ENCODE measurements at regions not wholly inside any gene's neighbourhood (a gene's known extent, or its start where the extent isn't known, plus 50 kb on each side); places are given as distances from the start of the nearest gene placed in this dataset.

GRCh38 chr13:111449041-111449440, 128.6 kb downstream of the TEX29 start:
- DNase-seq (ENCODE audit: low spot score): no peak

DNA sequence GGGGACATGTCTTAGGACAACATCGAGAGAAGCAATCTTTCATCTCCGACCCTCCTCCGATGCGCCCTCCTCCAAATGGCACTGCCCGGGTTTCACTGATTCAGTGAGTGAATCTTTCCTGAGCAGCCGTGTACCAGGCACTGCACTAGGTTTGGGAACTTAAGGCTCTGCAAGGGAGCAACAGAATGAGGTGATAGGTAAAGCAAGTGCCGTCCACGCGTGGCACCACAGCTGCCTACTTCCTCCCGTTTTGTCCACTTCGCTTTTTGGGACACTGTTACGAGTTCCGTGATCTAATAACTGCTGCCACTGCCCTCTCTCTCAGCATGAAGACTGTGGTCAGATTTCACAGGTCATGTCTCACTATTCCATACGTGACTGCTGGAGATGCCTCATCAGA, 131.0 kb downstream of the TEX29 start:
- DNase-seq (ENCODE audit: low spot score): no peak

DNA sequence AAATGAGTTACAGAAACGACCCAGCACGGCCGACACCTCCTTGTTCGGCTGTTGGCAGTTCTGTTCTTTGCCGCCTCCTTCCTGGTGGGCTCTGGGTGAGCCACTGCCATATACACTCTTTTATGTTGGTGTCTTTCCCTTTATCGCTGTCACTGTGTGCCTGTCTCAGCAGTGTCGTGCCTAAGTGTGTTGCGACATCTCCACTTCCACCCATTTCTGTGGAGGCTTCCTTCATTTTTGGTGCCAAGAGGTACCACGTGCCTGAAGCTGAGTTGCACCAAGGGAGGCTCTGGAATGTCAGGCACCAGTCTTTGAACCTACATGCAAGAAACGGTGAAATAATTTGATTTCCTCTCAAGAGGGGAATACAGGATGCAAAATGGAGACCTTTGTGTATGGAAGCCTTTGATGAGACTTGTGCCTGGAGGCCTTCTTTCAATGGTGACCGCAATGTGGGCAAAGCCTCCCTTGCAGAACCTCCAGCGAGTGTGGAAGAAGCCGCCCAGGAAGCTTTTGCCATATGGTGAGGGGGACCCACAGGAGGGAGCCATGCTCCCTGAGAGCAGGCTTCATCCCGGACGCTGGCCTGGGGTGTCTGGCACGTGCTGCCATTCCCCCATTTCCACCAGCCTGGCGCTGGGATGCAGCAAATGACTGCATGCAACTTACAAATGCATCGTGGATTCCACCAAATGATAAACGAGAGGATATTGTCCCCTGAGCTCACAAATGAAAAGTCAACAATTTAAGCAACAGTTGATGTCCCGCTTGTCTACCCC, 136.2 kb downstream of the TEX29 start:
- no peak for DNase-seq (ENCODE audit: low spot score)

- DNase-seq (ENCODE audit: low spot score): no peak
Measured at GRCh38 chr13:111458001-111458531, 137.6 kb downstream of the TEX29 start.

GRCh38 chr13:111458739-111459138, 138.3 kb downstream of the TEX29 start:
- DNase-seq (ENCODE audit: low spot score): no peak

DNA sequence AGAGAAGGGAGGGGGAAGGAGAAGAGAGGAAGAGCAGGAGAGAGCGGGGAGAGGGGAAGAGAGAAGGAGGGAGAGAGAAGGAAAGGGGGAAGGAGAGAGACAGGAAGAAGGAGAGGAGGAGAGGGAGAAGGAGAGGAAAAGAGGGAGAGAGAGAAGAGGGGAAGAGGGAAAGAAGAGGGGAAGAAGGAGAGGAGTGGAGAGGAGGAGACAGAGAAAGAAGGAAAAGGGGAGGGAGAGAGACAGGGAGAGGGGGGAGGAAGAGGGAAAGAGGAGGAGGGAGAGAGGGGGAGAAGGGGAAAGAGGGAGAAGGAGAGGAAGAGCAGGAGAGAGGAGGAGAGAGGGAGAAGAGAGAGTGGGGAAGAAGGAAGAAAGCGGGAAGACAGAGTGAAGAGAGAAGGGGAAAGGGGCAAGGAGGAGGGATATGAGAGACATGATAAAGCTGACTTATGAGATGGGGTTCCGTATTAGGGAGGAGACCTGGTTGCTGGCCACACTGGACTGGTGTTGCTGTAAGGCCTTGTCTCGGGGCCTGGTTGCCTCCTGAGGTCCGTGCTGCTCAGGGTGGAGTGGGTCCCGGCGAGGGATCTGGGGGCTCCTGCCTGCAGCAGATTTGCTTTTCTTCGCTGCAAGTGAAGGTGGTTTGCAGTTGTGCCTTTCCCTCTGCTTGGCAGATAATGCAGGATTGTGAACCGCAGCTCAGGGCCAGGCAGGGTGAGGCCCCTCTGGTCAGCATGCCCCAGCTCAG, 139.5 kb downstream of the TEX29 start:
- no peak for DNase-seq (ENCODE audit: low spot score)

DNA sequence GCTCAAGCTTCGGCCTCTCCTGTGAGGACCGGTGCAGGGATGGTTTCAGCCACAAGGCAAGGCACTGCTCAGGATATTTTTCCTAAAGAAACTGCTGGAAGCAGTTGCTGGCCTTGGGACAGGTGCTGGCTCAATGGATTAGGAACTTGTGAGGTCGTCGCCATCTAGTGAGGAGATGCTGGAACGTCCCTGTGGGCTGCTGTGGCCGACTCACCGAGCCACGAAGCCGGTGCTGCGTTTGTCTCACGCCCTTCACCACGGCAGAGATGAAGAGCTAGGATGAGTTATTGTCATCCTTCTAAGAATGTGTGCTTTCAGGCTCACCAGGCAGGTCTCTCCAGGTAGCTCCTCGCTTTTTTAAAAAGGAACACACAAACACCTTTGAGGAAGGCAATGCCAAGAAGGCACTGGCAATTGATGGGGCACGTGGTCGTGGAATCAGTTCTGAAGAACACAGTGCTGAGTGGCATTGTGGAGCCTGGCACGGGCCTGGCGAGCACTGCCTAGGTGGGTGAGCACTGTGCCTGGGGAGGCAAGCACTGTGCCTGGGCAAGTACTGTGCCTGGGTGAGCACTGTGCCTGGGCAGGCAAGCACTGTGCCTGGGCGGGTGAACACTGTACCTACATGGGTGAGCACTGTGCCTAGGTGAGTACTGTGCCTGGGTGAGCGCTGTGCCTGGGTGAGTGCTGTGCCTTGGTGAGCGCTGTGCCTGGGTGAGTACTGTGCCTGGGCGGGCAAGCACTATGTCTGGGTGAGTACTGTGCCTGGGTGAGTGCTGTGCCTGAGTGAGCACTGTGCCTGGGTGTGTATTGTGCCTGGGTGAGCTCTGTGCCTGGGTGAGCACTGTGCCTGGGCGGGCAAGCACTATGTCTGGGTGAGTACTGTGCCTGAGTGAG, 140.4 kb downstream of the TEX29 start:
- DNase-seq (ENCODE audit: low spot score): no peak

DNA sequence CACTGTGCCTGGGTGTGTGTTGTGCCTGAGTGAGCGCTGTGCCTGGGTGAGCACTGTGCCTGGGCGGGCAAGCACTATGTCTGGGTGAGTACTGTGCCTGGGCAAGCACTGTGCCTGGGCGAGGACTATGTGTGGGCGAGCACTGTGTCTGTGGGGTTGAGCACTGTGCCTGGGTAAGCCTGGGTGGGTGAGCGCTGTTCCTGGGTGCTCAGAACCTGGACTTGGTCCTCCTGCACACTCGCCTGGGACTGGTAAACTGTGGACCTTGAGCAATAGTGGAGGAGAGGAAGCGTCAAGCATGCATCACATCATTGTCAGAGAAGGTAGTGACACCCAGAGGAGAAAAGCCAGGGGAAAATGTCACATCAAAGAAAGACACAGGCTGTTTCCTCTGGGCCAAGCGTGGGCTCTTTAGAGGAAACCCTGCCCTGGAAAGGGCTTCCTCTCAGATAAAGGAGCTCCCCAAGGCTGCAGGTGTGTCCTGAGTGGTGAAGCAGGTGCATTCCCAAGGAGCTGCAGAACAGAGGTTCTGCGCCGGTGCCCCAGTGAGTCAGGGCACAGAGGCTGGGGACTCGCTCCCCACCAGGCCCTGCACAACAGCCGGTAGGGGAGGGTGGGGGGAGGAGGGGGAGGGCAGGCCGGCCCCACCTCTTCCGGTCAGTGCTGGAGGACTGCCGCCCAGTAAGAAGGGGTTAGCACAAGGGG, 141.2 kb downstream of the TEX29 start:
- no peak for DNase-seq (ENCODE audit: low spot score)

DNA sequence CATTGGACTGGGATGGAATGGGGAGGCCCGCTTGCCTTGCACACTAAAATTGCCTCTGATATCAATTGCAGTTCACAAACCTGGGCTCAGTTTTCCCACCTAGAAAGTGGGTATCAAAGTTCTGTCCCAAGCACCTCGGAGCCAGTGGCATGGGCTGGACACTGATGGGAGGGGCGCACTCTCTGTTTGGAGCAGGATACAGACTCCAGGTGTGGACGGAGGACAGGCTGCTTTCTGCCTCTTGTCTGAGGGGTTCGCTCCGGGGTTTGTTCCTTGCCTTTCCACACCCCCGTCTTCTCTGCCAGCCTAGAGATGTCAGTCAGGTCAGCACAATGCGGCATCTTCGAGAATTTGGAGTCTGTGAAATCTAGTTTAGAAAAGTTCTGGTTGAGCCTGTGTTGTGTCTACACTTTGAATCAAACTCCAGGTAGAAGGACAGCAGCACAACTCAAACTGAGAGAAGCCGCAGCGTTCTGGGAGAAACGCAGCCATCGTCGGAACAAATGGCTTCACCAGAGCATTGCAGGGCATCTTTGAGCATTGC, 141.9 kb downstream of the TEX29 start:
- DNase-seq (ENCODE audit: low spot score): no peak

GRCh38 chr13:111462944-111463343, 142.5 kb downstream of the TEX29 start:
- no peak for DNase-seq (ENCODE audit: low spot score)

- DNase-seq (ENCODE audit: low spot score): no peak
Measured at GRCh38 chr13:111467111-111467890, 146.9 kb downstream of the TEX29 start.

GRCh38 chr13:111468037-111468959, 147.9 kb downstream of the TEX29 start:
- DNase-seq (ENCODE audit: low spot score): no peak

- no peak for DNase-seq (ENCODE audit: low spot score)
Measured at GRCh38 chr13:111469450-111469849, 149.0 kb downstream of the TEX29 start.

DNA sequence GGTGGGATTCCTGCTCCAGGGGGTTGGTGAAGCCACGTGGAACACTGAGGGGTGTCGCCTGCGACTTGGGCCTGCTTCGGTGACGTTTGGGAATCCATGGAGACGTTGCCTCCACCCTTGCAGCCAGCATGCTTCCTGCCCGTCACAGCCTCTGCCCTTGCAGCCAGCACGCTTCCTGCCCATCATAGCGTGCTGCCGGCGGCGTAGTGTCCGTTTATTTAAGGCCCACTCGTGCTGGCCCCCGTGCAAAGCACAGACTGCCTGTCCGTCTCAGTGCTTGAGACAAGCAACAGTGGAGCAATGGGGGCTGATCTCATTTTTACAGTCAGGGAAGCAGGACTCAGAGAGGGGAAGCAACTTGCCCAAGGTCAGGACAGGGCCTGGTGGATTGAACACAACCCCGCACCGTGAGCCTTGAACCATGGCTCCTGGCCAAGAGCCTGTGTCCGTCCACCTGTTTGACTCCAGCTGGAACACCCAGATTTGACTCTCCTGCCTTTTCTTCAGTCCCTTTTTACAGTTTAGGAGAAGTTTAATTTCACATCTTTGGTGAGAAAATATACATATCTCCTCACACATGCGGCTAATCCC, 149.6 kb downstream of the TEX29 start:
- no peak for DNase-seq (ENCODE audit: low spot score)

DNA sequence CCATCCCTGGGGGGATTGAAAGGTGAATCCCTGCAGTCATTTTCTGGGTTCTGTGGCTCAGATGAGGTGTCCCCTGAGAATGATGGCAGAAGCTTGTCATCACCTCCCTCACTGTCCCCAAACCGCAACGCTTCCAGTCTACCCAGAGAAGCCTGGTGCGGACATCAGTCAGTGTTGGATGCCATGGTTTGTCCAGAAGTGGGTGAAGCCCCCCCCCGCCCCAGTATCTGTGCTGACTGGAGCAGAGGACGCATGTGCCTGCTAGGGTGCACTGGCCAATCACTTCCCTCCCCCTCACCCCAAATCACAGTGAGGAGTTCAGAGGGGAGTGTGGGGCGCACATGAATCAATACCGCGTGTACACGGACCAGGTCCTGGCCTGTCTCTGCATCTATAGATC, 150.5 kb downstream of the TEX29 start:
- no peak for DNase-seq (ENCODE audit: low spot score)

- no peak for DNase-seq (ENCODE audit: low spot score)
Measured at GRCh38 chr13:111472083-111472482, 151.6 kb downstream of the TEX29 start.

- DNase-seq (ENCODE audit: low spot score): no peak
Measured at GRCh38 chr13:111472559-111473460, 152.4 kb downstream of the TEX29 start.
